Caco-2 (cell line): ENCODE measurements at regions not wholly inside any gene's neighbourhood (a gene's known extent, or its start where the extent isn't known, plus 50 kb on each side); places are given as distances from the start of the nearest gene placed in this dataset.

ENCODE experiments used
- BruUV-seq: library from RNA; stranded (reverse); fragments of 400-500 nt; replicated peaks from 2 replicates; lab custom pipeline; 2021; lab: Mats Ljungman, UMichigan
- CTCF ChIA-PET: fragments of 300-600 bp; sonication (Branson Sonifier 250); formaldehyde crosslinking; loops from one replicate; lab custom pipeline; 2022; ENCODE audit warnings: antibody characterized with exemption; lab: Charles Lee
- POLR2A ChIA-PET: fragments of 300-600 bp; sonication (Branson Sonifier 250); formaldehyde crosslinking; loops from one replicate; lab custom pipeline; 2022; ENCODE audit warnings: antibody characterized with exemption; lab: Charles Lee
- DNase-seq, 2 experiments: peaks; one replicate each; pipeline versions ENCODE4 v3.0.0 to v3.0.0-alpha.2; 2020 to 2022
- H3K27me3 ChIP-seq: replicated peaks from 2 replicates; pipeline ENCODE4 v1.6.0; 2011; ENCODE audit warnings: low read length; ENCODE audit not compliant: control insufficient read depth, insufficient read depth
- H3K36me3 ChIP-seq: 2 replicates; pipeline ENCODE4 v1.5.1; 2011; ENCODE audit warnings: low read length; ENCODE audit not compliant: control insufficient read depth, insufficient read depth
- H3K4me1 ChIP-seq: fragments of 250-450 bp; sonication (Bioruptor Pico); 2 replicates; pipeline ENCODE4 v1.5.1; 2020; ENCODE audit warnings: mild to moderate bottlenecking
- H3K4me3 ChIP-seq: 2 replicates; pipeline ENCODE4 v1.5.1; 2011; ENCODE audit warnings: low read depth, mild to moderate bottlenecking, control low read depth, low read length
- H3K9me3 ChIP-seq: fragments of 250-450 bp; sonication (Bioruptor Pico); 2 replicates; pipeline ENCODE4 v1.5.1; 2020; ENCODE audit warnings: mild to moderate bottlenecking, moderate library complexity
- H3K27ac Mint-ChIP-seq: one replicate; pipeline ENCODE4 v1.8.0; 2022; ENCODE audit warnings: mixed read lengths; ENCODE audit not compliant: unreplicated experiment
- H3K27me3 Mint-ChIP-seq: one replicate; pipeline ENCODE4 v1.8.0; 2022; ENCODE audit warnings: mixed read lengths; ENCODE audit not compliant: insufficient read depth, unreplicated experiment
- H3K36me3 Mint-ChIP-seq: one replicate; pipeline ENCODE4 v1.8.0; 2022; ENCODE audit warnings: mild to moderate bottlenecking, mixed read lengths; ENCODE audit not compliant: insufficient read depth, unreplicated experiment
- H3K4me1 Mint-ChIP-seq: one replicate; pipeline ENCODE4 v1.8.0; 2022; ENCODE audit warnings: low read depth, mixed read lengths; ENCODE audit not compliant: unreplicated experiment
- H3K4me3 Mint-ChIP-seq: one replicate; pipeline ENCODE4 v1.8.0; 2022; ENCODE audit warnings: mild to moderate bottlenecking, moderate library complexity, mixed read lengths; ENCODE audit not compliant: unreplicated experiment
- H3K9me3 Mint-ChIP-seq: one replicate; pipeline ENCODE4 v1.8.0; 2022; ENCODE audit warnings: mixed read lengths; ENCODE audit not compliant: unreplicated experiment
- intact Hi-C: fragments of 100-400 bp; cut with micrococcal nuclease; formaldehyde crosslinking; loops from one replicate; pipeline ENCODE4 v1.10.0; 2022; ENCODE audit not compliant: unreplicated experiment
- TF ChIP-seq, protein P1 (sequence below), 2 experiments: fragments of 200-600 bp in 1 of 2; IDR thresholded peaks; 1 replicate in 1 of 2; 2 replicates in 1 of 2; pipeline versions ENCODE4 v1.5.1 to v1.8.0; 2011 to 2022; ENCODE audit warnings: antibody characterized with exemption in 1 of 2, control low read depth in 1 of 2, inconsistent platforms in 1 of 2, low read depth in 1 of 2, low read length in 1 of 2, mild to moderate bottlenecking in 1 of 2, moderate library complexity in 1 of 2; ENCODE audit not compliant: insufficient read depth in 1 of 2, severe bottlenecking in 1 of 2, unreplicated experiment in 1 of 2

DNA sequence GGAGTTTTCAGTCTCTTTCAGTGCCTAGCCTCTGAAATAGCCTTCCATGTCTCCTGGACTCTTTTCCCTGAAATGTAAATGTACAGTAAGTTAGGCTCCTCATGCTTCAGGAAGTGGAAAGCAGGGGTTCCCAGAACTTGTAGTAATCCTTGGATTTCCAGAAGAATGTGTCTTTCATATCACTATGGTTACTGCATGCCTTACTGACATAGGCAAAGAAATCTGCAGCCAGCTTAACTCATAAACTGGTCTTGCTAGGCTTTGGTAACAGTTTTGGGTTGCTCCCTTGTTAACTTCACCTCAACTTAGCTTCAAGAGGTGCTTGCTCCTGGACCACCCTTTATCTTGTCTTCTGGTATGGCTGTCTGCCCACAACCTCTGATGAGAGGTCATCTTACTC, 686.8 kb upstream of the DDX18 start:
- intact Hi-C loops: no loop called here
- no TSS peak for BruUV-seq
- no peak for DNase-seq
- no peaks in the 10 kb centered on the region for H3K27me3 ChIP-seq
- Mint-ChIP-seq H3K9me3 (peaks cover 15% of the 10 kb centered on the region), H3K36me3 (no peaks in the 10 kb centered on the region), H3K4me1 (no peaks in the 10 kb centered on the region), H3K4me3 (no peak overlapping the region), H3K27ac (no peak overlapping the region), H3K27me3 (no peaks in the 10 kb centered on the region)
- POLR2A ChIA-PET: no interaction called here
- peaks cover 5% of the 10 kb centered on the region for H3K9me3 ChIP-seq
- TF ChIP-seq, protein P1, sequence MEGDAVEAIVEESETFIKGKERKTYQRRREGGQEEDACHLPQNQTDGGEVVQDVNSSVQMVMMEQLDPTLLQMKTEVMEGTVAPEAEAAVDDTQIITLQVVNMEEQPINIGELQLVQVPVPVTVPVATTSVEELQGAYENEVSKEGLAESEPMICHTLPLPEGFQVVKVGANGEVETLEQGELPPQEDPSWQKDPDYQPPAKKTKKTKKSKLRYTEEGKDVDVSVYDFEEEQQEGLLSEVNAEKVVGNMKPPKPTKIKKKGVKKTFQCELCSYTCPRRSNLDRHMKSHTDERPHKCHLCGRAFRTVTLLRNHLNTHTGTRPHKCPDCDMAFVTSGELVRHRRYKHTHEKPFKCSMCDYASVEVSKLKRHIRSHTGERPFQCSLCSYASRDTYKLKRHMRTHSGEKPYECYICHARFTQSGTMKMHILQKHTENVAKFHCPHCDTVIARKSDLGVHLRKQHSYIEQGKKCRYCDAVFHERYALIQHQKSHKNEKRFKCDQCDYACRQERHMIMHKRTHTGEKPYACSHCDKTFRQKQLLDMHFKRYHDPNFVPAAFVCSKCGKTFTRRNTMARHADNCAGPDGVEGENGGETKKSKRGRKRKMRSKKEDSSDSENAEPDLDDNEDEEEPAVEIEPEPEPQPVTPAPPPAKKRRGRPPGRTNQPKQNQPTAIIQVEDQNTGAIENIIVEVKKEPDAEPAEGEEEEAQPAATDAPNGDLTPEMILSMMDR (IDR thresholded peaks at IDR 0.05; ENCODE audit: insufficient read depth in 1 of 2, low read depth in 1 of 2, low read length in 1 of 2, severe bottlenecking in 1 of 2, unreplicated experiment in 1 of 2): no peak
- CTCF ChIA-PET: no interaction called here
- no peaks in the 10 kb centered on the region for H3K36me3 ChIP-seq
- H3K4me3 ChIP-seq: no peak overlapping the region
- H3K4me1 ChIP-seq: peaks cover 26% of the 10 kb centered on the region

DNA sequence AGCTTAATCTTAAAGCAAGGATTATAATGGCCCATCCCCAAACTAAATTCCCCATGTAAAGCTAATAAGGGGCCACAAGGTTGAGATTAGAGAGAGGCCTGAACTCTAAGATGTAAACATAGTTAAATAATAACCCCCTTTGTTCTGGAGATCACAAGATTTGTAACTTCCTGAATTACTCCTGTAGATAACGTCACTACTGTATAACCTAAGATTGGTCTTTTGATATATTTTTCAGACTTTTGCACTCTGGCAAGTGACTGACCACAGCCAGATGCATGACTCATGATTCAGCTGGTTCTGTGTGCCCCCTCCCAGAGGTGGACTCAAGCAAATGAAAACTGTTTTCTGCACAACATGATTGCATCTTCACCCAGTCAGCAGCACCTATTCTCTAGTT, 686.0 kb upstream of the DDX18 start:
- Mint-ChIP-seq H3K9me3 (peaks cover 15% of the 10 kb centered on the region), H3K27me3 (no peaks in the 10 kb centered on the region), H3K4me3 (no peak overlapping the region), H3K27ac (no peak overlapping the region), H3K36me3 (no peaks in the 10 kb centered on the region), H3K4me1 (no peaks in the 10 kb centered on the region)
- DNase-seq: peak in 1 of 2 experiments; percentile 47
- TF ChIP-seq, protein P1 (IDR thresholded peaks at IDR 0.05; ENCODE audit: insufficient read depth in 1 of 2, low read depth in 1 of 2, low read length in 1 of 2, severe bottlenecking in 1 of 2, unreplicated experiment in 1 of 2): no peak
- no peak overlapping the region for H3K4me3 ChIP-seq
- H3K4me1 ChIP-seq: peaks cover 26% of the 10 kb centered on the region
- ChIA-PET POLR2A (no interaction called here), CTCF (no interaction called here)
- H3K9me3 ChIP-seq: peaks cover 5% of the 10 kb centered on the region
- no peaks in the 10 kb centered on the region for H3K27me3 ChIP-seq
- BruUV-seq: no TSS peak
- intact Hi-C loops: no loop called here
- H3K36me3 ChIP-seq: no peaks in the 10 kb centered on the region

DNA sequence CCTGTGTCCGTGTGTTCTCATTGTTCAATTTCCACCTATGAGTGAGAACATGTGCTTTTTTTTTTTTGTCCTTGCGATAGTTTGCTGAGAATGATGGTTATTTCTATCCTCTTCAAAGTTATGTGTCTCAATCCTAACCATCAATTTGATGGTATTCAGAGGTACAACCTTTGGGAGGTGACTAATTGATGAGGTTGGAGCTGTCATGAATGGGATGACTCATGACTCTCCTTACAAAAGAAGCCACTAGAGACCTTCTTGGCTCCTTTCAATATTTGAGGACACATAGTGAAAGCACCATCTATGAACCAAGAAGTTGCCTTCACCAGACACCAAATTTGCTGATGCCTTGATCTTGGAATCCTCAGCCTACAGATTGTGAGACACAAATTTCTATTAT, 677.1 kb upstream of the DDX18 start:
- H3K36me3 Mint-ChIP-seq: no peaks in the 10 kb centered on the region
- no TSS peak for BruUV-seq
- no peak overlapping the region for H3K27ac Mint-ChIP-seq
- no peaks in the 10 kb centered on the region for H3K9me3 Mint-ChIP-seq
- no peak overlapping the region for H3K4me3 Mint-ChIP-seq
- Histone ChIP-seq H3K27me3 (no peaks in the 10 kb centered on the region), H3K9me3 (no peaks in the 10 kb centered on the region), H3K4me3 (no peak overlapping the region), H3K36me3 (no peaks in the 10 kb centered on the region), H3K4me1 (no peaks in the 10 kb centered on the region)
- CTCF ChIA-PET: no interaction called here
- H3K27me3 Mint-ChIP-seq: no peaks in the 10 kb centered on the region
- no peaks in the 10 kb centered on the region for H3K4me1 Mint-ChIP-seq
- POLR2A ChIA-PET: no interaction called here
- intact Hi-C loops: no loop called here
- TF ChIP-seq, protein P1 (IDR thresholded peaks at IDR 0.05; ENCODE audit: insufficient read depth in 1 of 2, low read depth in 1 of 2, low read length in 1 of 2, severe bottlenecking in 1 of 2, unreplicated experiment in 1 of 2): no peak
- no peak for DNase-seq
